ENCODE measurements at regions not wholly inside any gene's neighbourhood (a gene's known extent, or its start where the extent isn't known, plus 50 kb on each side); places are given as distances from the start of the nearest gene placed in this dataset.

DNA sequence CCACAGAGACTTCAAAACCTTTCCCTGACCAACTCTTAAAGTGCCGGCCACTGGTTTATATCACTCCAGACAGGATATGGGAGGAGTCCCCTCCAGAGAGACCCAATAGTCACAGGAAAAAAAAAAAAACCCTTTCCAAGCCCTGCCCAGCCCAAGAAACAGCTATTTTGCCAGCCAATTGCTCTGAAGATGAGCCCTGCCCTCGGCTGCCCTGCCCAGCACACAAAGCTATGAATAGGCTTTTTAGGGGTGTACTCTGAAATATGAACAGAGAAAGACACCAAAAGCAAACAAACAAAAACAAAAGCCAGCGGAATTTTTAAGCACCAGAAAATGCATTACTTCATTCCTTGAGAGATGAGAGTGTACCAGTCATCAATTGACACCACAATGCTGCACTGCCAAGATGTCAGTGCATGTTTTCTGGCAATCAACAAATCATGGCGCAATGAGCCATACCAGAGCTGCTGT, 275.1 kb downstream of the C6orf118 start:
- no peak for TF ChIP-seq ARNT (IDR thresholded peaks at IDR 0.05)
- TF ChIP-seq FOXK2 (IDR thresholded peaks at IDR 0.05), result no peak

All from HEK293T (cell line).